CD4-positive, CD25-positive, alpha-beta regulatory T cell (primary cell): ENCODE measurements at regions not wholly inside any gene's neighbourhood (a gene's known extent, or its start where the extent isn't known, plus 50 kb on each side); places are given as distances from the start of the nearest gene placed in this dataset.

Experiments used
- ATAC-seq, 2 donors: fragments of 150-1000 bp; cut with Tn5 transposase; one replicate each; pipeline ENCODE4 v1.10.0; 2021; ENCODE audit warnings: low read depth in 2 of 2, moderate number of reproducible peaks in 2 of 2, moderate library complexity in 1 of 2
- DNase-seq, 3 donors: peaks; one replicate each; pipeline versions ENCODE4 v3.0.0 to v3.0.0-alpha.2; 2012 to 2022; ENCODE audit warnings: mixed read lengths in 1 of 3
- H3K27ac ChIP-seq: one replicate; pipeline ENCODE4 v1.7.0; 2013; ENCODE audit warnings: mild to moderate bottlenecking, low read length; ENCODE audit not compliant: insufficient read depth, poor library complexity, severe bottlenecking
- H3K27me3 ChIP-seq: one replicate; pipeline ENCODE4 v1.7.0; 2013; ENCODE audit warnings: low read length; ENCODE audit not compliant: control insufficient read depth, insufficient read depth
- H3K36me3 ChIP-seq: one replicate; pipeline ENCODE4 v1.7.0; 2013; ENCODE audit warnings: mild to moderate bottlenecking, low read length, moderate library complexity; ENCODE audit not compliant: control insufficient read depth, insufficient read depth
- H3K4me1 ChIP-seq: 2 replicates; pipeline ENCODE4 v1.7.0; 2013; ENCODE audit warnings: mild to moderate bottlenecking, low read length; ENCODE audit not compliant: insufficient read depth, control insufficient read depth, poor library complexity, severe bottlenecking
- H3K4me3 ChIP-seq: one replicate; pipeline ENCODE4 v1.7.0; 2013; ENCODE audit warnings: low read depth, mild to moderate bottlenecking, low read length, moderate library complexity
- H3K9me3 ChIP-seq, 2 experiments: 1 replicate in 1 of 2; 2 replicates in 1 of 2; pipeline ENCODE4 v1.7.0; 2013; ENCODE audit warnings: low read length in 2 of 2, mild to moderate bottlenecking in 1 of 2, moderate library complexity in 1 of 2; ENCODE audit not compliant: control insufficient read depth in 2 of 2
- H3K27ac Mint-ChIP-seq, 3 donors: one replicate each; pipeline ENCODE4 v1.8.0; 2020 to 2022; ENCODE audit warnings: mild to moderate bottlenecking in 3 of 3, mixed read lengths in 3 of 3, moderate library complexity in 2 of 3
- H3K27me3 Mint-ChIP-seq: one replicate; pipeline ENCODE4 v1.8.0; 2022; ENCODE audit warnings: mild to moderate bottlenecking, mixed read lengths
- H3K36me3 Mint-ChIP-seq: one replicate; pipeline ENCODE4 v1.8.0; 2020; ENCODE audit warnings: mixed read lengths
- H3K4me1 Mint-ChIP-seq, 4 donors: one replicate each; pipeline ENCODE4 v1.8.0; 2020 to 2022; ENCODE audit warnings: mixed read lengths in 4 of 4, mild to moderate bottlenecking in 1 of 4
- H3K4me3 Mint-ChIP-seq, 4 donors: one replicate each; pipeline ENCODE4 v1.8.0; 2020 to 2022; ENCODE audit warnings: mild to moderate bottlenecking in 4 of 4, mixed read lengths in 4 of 4, moderate library complexity in 3 of 4
- H3K9me3 Mint-ChIP-seq, 7 donors: one replicate each; pipeline ENCODE4 v1.8.0; 2020 to 2022; ENCODE audit warnings: mixed read lengths in 7 of 7, mild to moderate bottlenecking in 3 of 7, moderate library complexity in 2 of 7

GRCh38 chr2:52107124-52107523, 1075.2 kb upstream of the NRXN1 start:
- Mint-ChIP-seq H3K9me3 (peaks cover 0 to 19% (median 4%) of the 10 kb centered on the region in 7 donors), H3K4me1 (no peaks in the 10 kb centered on the region), H3K27ac (no peak overlapping the region), H3K27me3 (no peaks in the 10 kb centered on the region), H3K4me3 (peak overlapping the region in 1 of 4 donors; percentile 27), H3K36me3 (no peaks in the 10 kb centered on the region)
- H3K4me3 ChIP-seq, result no peak overlapping the region
- DNase-seq, result no peak
- no peaks in the 10 kb centered on the region for H3K4me1 ChIP-seq
- no peak overlapping the region for H3K27ac ChIP-seq
- no peak for ATAC-seq
- no peaks in the 10 kb centered on the region for H3K36me3 ChIP-seq
- no peaks in the 10 kb centered on the region for H3K9me3 ChIP-seq
- H3K27me3 ChIP-seq, result no peaks in the 10 kb centered on the region

- ATAC-seq, result no peak
- H3K27ac Mint-ChIP-seq, result no peak overlapping the region
These were observed 1065.1 kb upstream of the NRXN1 start for GRCh38 chr2:52097071-52097470.

GRCh38 chr2:52084759-52085158, 1052.8 kb upstream of the NRXN1 start:
- no peaks in the 10 kb centered on the region for H3K36me3 Mint-ChIP-seq

More at GRCh38 chr2:52097071-52097470, 1065.1 kb upstream of the NRXN1 start:
- H3K27ac ChIP-seq, result no peak overlapping the region
- H3K9me3 ChIP-seq, result peaks cover 0 to 10% of the 10 kb centered on the region in 2 experiments
- no peak overlapping the region for H3K4me3 ChIP-seq
- H3K27me3 ChIP-seq, result no peaks in the 10 kb centered on the region
- Mint-ChIP-seq H3K4me3 (no peak overlapping the region), H3K4me1 (no peaks in the 10 kb centered on the region), H3K27me3 (no peaks in the 10 kb centered on the region), H3K9me3 (peaks cover 0 to 24% (median 2%) of the 10 kb centered on the region in 7 donors), H3K36me3 (no peaks in the 10 kb centered on the region)
- DNase-seq, result no peak
- H3K36me3 ChIP-seq, result no peaks in the 10 kb centered on the region
- H3K4me1 ChIP-seq, result no peaks in the 10 kb centered on the region

GRCh38 chr2:52083214-52083613, 1051.3 kb upstream of the NRXN1 start:
- Mint-ChIP-seq H3K27me3 (no peaks in the 10 kb centered on the region), H3K27ac (no peak overlapping the region), H3K4me1 (no peaks in the 10 kb centered on the region), H3K36me3 (no peaks in the 10 kb centered on the region), H3K9me3 (peaks cover 0 to 22% (median 6%) of the 10 kb centered on the region in 7 donors), H3K4me3 (no peak overlapping the region)
- no peaks in the 10 kb centered on the region for H3K36me3 ChIP-seq
- no peaks in the 10 kb centered on the region for H3K27me3 ChIP-seq
- no peak overlapping the region for H3K4me3 ChIP-seq
- H3K27ac ChIP-seq, result no peak overlapping the region
- H3K4me1 ChIP-seq, result no peaks in the 10 kb centered on the region
- no peak for DNase-seq
- peaks cover 0 to 5% of the 10 kb centered on the region in 2 experiments for H3K9me3 ChIP-seq
- no peak for ATAC-seq

More at GRCh38 chr2:52084759-52085158, 1052.8 kb upstream of the NRXN1 start:
- Mint-ChIP-seq H3K4me1 (no peaks in the 10 kb centered on the region), H3K27me3 (no peaks in the 10 kb centered on the region), H3K9me3 (peaks cover 0 to 22% (median 6%) of the 10 kb centered on the region in 7 donors), H3K27ac (no peak overlapping the region), H3K4me3 (no peak overlapping the region)
- H3K27me3 ChIP-seq, result no peaks in the 10 kb centered on the region
- no peak overlapping the region for H3K27ac ChIP-seq
- peaks cover 0 to 5% of the 10 kb centered on the region in 2 experiments for H3K9me3 ChIP-seq
- ATAC-seq (no peak), DNase-seq (no peak)
- no peaks in the 10 kb centered on the region for H3K36me3 ChIP-seq
- H3K4me1 ChIP-seq, result no peaks in the 10 kb centered on the region
- no peak overlapping the region for H3K4me3 ChIP-seq

- no peak overlapping the region for H3K4me3 ChIP-seq
- Mint-ChIP-seq H3K9me3 (peaks cover 0 to 22% (median 6%) of the 10 kb centered on the region in 7 donors), H3K4me3 (no peak overlapping the region), H3K4me1 (no peaks in the 10 kb centered on the region), H3K27me3 (no peaks in the 10 kb centered on the region), H3K27ac (no peak overlapping the region), H3K36me3 (no peaks in the 10 kb centered on the region)
- H3K36me3 ChIP-seq, result no peaks in the 10 kb centered on the region
- no peaks in the 10 kb centered on the region for H3K4me1 ChIP-seq
- H3K27me3 ChIP-seq, result no peaks in the 10 kb centered on the region
- H3K9me3 ChIP-seq, result peaks cover 0 to 5% of the 10 kb centered on the region in 2 experiments
- DNase-seq (no peak), ATAC-seq (no peak)
- no peak overlapping the region for H3K27ac ChIP-seq
These were observed 1050.7 kb upstream of the NRXN1 start for GRCh38 chr2:52082646-52083045.

- H3K9me3 ChIP-seq, result no peaks in the 10 kb centered on the region
- Mint-ChIP-seq H3K9me3 (peaks cover 0 to 13% (median 6%) of the 10 kb centered on the region in 7 donors), H3K4me3 (no peak overlapping the region), H3K4me1 (no peaks in the 10 kb centered on the region), H3K27ac (no peak overlapping the region), H3K27me3 (no peaks in the 10 kb centered on the region), H3K36me3 (no peaks in the 10 kb centered on the region)
- no peak overlapping the region for H3K4me3 ChIP-seq
- DNase-seq, result no peak
- H3K4me1 ChIP-seq, result no peaks in the 10 kb centered on the region
- ATAC-seq, result no peak
- H3K36me3 ChIP-seq, result no peaks in the 10 kb centered on the region
- no peaks in the 10 kb centered on the region for H3K27me3 ChIP-seq
- no peak overlapping the region for H3K27ac ChIP-seq
These were observed 1047.7 kb upstream of the NRXN1 start for GRCh38 chr2:52079602-52080001.

- Mint-ChIP-seq H3K27me3 (no peaks in the 10 kb centered on the region), H3K27ac (no peak overlapping the region), H3K9me3 (peaks cover 0 to 11% (median 6%) of the 10 kb centered on the region in 7 donors), H3K36me3 (no peaks in the 10 kb centered on the region), H3K4me3 (no peak overlapping the region), H3K4me1 (no peaks in the 10 kb centered on the region)
- H3K4me3 ChIP-seq, result no peak overlapping the region
- H3K4me1 ChIP-seq, result no peaks in the 10 kb centered on the region
- no peaks in the 10 kb centered on the region for H3K9me3 ChIP-seq
- ATAC-seq (no peak), DNase-seq (no peak)
- no peaks in the 10 kb centered on the region for H3K27me3 ChIP-seq
- H3K27ac ChIP-seq, result no peak overlapping the region
- H3K36me3 ChIP-seq, result no peaks in the 10 kb centered on the region
These were observed 1045.2 kb upstream of the NRXN1 start for GRCh38 chr2:52077159-52077558.

- ATAC-seq (no peak), DNase-seq (no peak)
- Mint-ChIP-seq H3K27ac (no peak overlapping the region), H3K27me3 (no peaks in the 10 kb centered on the region), H3K4me1 (no peaks in the 10 kb centered on the region), H3K4me3 (no peak overlapping the region), H3K36me3 (no peaks in the 10 kb centered on the region), H3K9me3 (peaks cover 0 to 14% (median 6%) of the 10 kb centered on the region in 7 donors)
- Histone ChIP-seq H3K4me3 (no peak overlapping the region), H3K27ac (no peak overlapping the region), H3K9me3 (peaks cover 0 to 2% of the 10 kb centered on the region in 2 experiments), H3K4me1 (no peaks in the 10 kb centered on the region), H3K36me3 (no peaks in the 10 kb centered on the region), H3K27me3 (no peaks in the 10 kb centered on the region)
These were observed 1042.3 kb upstream of the NRXN1 start for GRCh38 chr2:52074130-52074719.
